ENCODE measurements at regions not wholly inside any gene's neighbourhood (a gene's known extent, or its start where the extent isn't known, plus 50 kb on each side); places are given as distances from the start of the nearest gene placed in this dataset.
"Not testable (repeated sequence)": the region's sequence is repeated elsewhere in the genome, so short reads cannot be mapped to it uniquely, and the experiment has no call there.

DNA sequence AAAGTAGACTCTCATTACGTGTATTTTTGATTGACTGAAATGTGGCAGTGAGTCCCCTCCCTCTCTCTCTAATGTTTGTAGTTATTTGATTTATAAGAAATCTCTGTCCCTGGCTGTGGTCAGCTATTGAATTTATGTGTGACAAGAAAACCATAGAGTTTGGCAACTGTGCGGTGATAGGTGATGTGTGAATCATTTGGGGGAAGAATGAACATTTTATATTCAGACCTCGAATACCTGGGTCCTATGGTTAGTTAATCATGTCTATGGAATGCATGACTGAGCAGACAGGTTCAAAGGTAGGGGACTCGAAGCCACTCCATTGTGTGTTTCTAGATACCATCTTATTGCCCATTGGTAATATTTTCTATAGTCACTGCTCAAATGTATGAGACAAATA, 712.1 kb downstream of the MECOM start:
- no peaks in the 10 kb centered on the region for H3K36me3 ChIP-seq (ENCODE audit: insufficient read depth, low read length)
- no peak overlapping the region for H3K9ac ChIP-seq (ENCODE audit: low read length)
- no peaks in the 10 kb centered on the region for H3K4me1 ChIP-seq (ENCODE audit: insufficient read depth, low read length)
- H3K9me3 ChIP-seq (ENCODE audit: low read length), result no peaks in the 10 kb centered on the region
- no peak overlapping the region for H3K4me3 ChIP-seq (ENCODE audit: low read depth in 1 of 2, low read length in 2 of 2)
- no peak overlapping the region for H3K27ac ChIP-seq (ENCODE audit: low read depth, low read length)
- no peaks in the 10 kb centered on the region for H3K27me3 ChIP-seq (ENCODE audit: control insufficient read depth in 1 of 2, insufficient read depth in 2 of 2, low read length in 2 of 2)

DNA sequence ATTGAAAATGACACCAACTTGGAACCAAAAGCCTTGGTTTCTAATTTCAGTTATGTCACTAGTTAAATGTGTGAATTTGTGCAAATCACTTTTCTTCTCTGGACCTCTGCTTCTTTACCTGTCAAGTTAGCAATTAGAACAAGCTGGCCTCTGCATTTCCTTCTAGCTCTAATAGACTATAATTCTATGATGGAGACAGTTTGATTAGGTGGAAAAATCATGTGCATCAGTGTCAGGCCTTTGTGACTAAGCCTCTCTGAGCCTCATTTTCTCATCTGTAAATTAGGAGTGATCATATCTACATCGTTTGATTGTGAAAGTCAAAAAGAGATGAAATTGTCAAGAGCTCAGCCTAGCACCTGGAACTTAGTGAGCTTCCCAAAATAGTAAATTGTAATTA, 712.9 kb downstream of the MECOM start:
- H3K27me3 ChIP-seq (ENCODE audit: control insufficient read depth in 1 of 2, insufficient read depth in 2 of 2, low read length in 2 of 2), result no peaks in the 10 kb centered on the region

GRCh38 chr3:168939651-168940238, 723.8 kb downstream of the MECOM start:
- Histone ChIP-seq H3K27ac (ENCODE audit: low read depth, low read length) (no peak overlapping the region), H3K9ac (ENCODE audit: low read length) (no peak overlapping the region), H3K4me3 (ENCODE audit: low read depth in 1 of 2, low read length in 2 of 2) (no peak overlapping the region), H3K9me3 (ENCODE audit: low read length) (no peaks in the 10 kb centered on the region), H3K4me1 (ENCODE audit: insufficient read depth, low read length) (no peaks in the 10 kb centered on the region), H3K36me3 (ENCODE audit: insufficient read depth, low read length) (no peaks in the 10 kb centered on the region), H3K27me3 (ENCODE audit: control insufficient read depth in 1 of 2, insufficient read depth in 2 of 2, low read length in 2 of 2) (no peaks in the 10 kb centered on the region)

More for the DNA sequence above, 712.9 kb downstream of the MECOM start:
- Histone ChIP-seq H3K4me1 (ENCODE audit: insufficient read depth, low read length) (no peaks in the 10 kb centered on the region), H3K27ac (ENCODE audit: low read depth, low read length) (no peak overlapping the region), H3K9me3 (ENCODE audit: low read length) (no peaks in the 10 kb centered on the region), H3K4me3 (ENCODE audit: low read depth in 1 of 2, low read length in 2 of 2) (no peak overlapping the region), H3K36me3 (ENCODE audit: insufficient read depth, low read length) (no peaks in the 10 kb centered on the region), H3K9ac (ENCODE audit: low read length) (no peak overlapping the region)

DNA sequence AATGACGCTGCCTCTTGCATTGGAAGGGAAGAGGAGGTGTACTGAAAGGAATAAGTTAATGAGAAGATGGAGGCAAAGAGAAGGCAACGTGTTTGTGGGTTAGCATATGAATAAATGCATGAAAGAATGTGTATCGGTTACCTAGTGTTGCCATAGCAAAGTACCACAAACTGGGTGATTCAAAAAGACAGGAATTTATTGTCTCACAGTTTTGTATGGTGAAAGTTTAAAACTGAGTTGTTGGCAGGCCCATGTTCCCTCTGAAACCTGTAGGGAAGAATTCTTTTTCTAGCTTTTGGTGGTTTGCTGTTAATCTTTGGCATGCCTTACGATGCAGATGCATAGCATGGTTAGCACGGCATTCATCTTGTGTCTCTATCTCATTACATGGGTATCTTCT, 729.9 kb downstream of the MECOM start:
- H3K4me3 ChIP-seq (ENCODE audit: low read depth in 1 of 2, low read length in 2 of 2), result no peak overlapping the region
- no peaks in the 10 kb centered on the region for H3K27me3 ChIP-seq (ENCODE audit: control insufficient read depth in 1 of 2, insufficient read depth in 2 of 2, low read length in 2 of 2)
- no peak overlapping the region for H3K9ac ChIP-seq (ENCODE audit: low read length)
- H3K4me1 ChIP-seq (ENCODE audit: insufficient read depth, low read length), result no peaks in the 10 kb centered on the region
- H3K27ac ChIP-seq (ENCODE audit: low read depth, low read length), result no peak overlapping the region
- no peaks in the 10 kb centered on the region for H3K36me3 ChIP-seq (ENCODE audit: insufficient read depth, low read length)
- no peaks in the 10 kb centered on the region for H3K9me3 ChIP-seq (ENCODE audit: low read length)

- H3K27ac ChIP-seq (ENCODE audit: low read depth, low read length); H3K9me3 ChIP-seq (ENCODE audit: low read length): not testable (repeated sequence)
Measured at GRCh38 chr3:168929997-168930396, 733.5 kb downstream of the MECOM start.

GRCh38 chr3:168926426-168926825, 737.1 kb downstream of the MECOM start:
- Histone ChIP-seq H3K4me3 (ENCODE audit: low read depth in 1 of 2, low read length in 2 of 2) (no peak overlapping the region), H3K27me3 (ENCODE audit: control insufficient read depth in 1 of 2, insufficient read depth in 2 of 2, low read length in 2 of 2) (no peaks in the 10 kb centered on the region), H3K27ac (ENCODE audit: low read depth, low read length) (no peak overlapping the region), H3K9ac (ENCODE audit: low read length) (no peak overlapping the region), H3K4me1 (ENCODE audit: insufficient read depth, low read length) (no peaks in the 10 kb centered on the region), H3K9me3 (ENCODE audit: low read length) (no peaks in the 10 kb centered on the region), H3K36me3 (ENCODE audit: insufficient read depth, low read length) (no peaks in the 10 kb centered on the region)

More at GRCh38 chr3:168929997-168930396, 733.5 kb downstream of the MECOM start:
- not testable (repeated sequence) for H3K4me1 ChIP-seq (ENCODE audit: insufficient read depth, low read length); H3K9ac ChIP-seq (ENCODE audit: low read length); H3K4me3 ChIP-seq (ENCODE audit: low read depth in 1 of 2, low read length in 2 of 2); H3K36me3 ChIP-seq (ENCODE audit: insufficient read depth, low read length); H3K27me3 ChIP-seq (ENCODE audit: control insufficient read depth in 1 of 2, insufficient read depth in 2 of 2, low read length in 2 of 2)

- no peak overlapping the region for H3K27ac ChIP-seq (ENCODE audit: low read depth, low read length)
- no peaks in the 10 kb centered on the region for H3K9me3 ChIP-seq (ENCODE audit: low read length)
- H3K4me1 ChIP-seq (ENCODE audit: insufficient read depth, low read length), result no peaks in the 10 kb centered on the region
Measured at GRCh38 chr3:168925568-168925967, 737.9 kb downstream of the MECOM start.

DNA sequence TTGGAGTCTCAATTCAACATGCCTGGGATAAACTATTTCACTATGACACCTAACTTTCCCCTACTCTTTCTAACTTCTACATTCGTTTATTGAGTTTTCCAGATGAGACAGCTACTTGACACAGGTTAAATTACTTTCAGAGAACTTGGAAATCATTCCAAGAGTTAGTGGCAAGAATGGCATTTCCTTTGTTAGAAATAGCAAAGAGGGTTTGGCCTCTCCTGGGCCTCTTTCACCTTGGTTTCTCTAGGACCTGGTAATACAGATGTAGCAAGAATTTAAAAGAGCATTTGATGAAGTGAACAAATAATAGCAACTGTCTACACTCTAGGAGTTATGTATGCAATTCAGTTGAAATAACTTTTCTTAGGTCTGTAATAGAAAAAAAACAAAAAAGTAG, 748.9 kb downstream of the MECOM start:
- Histone ChIP-seq H3K36me3 (ENCODE audit: insufficient read depth, low read length) (no peaks in the 10 kb centered on the region), H3K4me1 (ENCODE audit: insufficient read depth, low read length) (no peaks in the 10 kb centered on the region), H3K27me3 (ENCODE audit: control insufficient read depth in 1 of 2, insufficient read depth in 2 of 2, low read length in 2 of 2) (no peaks in the 10 kb centered on the region), H3K4me3 (ENCODE audit: low read depth in 1 of 2, low read length in 2 of 2) (no peak overlapping the region), H3K9ac (ENCODE audit: low read length) (no peak overlapping the region), H3K27ac (ENCODE audit: low read depth, low read length) (no peak overlapping the region), H3K9me3 (ENCODE audit: low read length) (no peaks in the 10 kb centered on the region)

More at GRCh38 chr3:168925568-168925967, 737.9 kb downstream of the MECOM start:
- no peaks in the 10 kb centered on the region for H3K27me3 ChIP-seq (ENCODE audit: control insufficient read depth in 1 of 2, insufficient read depth in 2 of 2, low read length in 2 of 2)
- H3K9ac ChIP-seq (ENCODE audit: low read length), result no peak overlapping the region
- H3K36me3 ChIP-seq (ENCODE audit: insufficient read depth, low read length), result no peaks in the 10 kb centered on the region
- H3K4me3 ChIP-seq (ENCODE audit: low read depth in 1 of 2, low read length in 2 of 2), result no peak overlapping the region

GRCh38 chr3:168909260-168909659, 754.3 kb downstream of the MECOM start:
- Histone ChIP-seq H3K36me3 (ENCODE audit: insufficient read depth, low read length) (no peaks in the 10 kb centered on the region), H3K27ac (ENCODE audit: low read depth, low read length) (no peak overlapping the region), H3K4me3 (ENCODE audit: low read depth in 1 of 2, low read length in 2 of 2) (no peak overlapping the region), H3K4me1 (ENCODE audit: insufficient read depth, low read length) (no peaks in the 10 kb centered on the region), H3K9me3 (ENCODE audit: low read length) (no peaks in the 10 kb centered on the region), H3K9ac (ENCODE audit: low read length) (no peak overlapping the region), H3K27me3 (ENCODE audit: control insufficient read depth in 1 of 2, insufficient read depth in 2 of 2, low read length in 2 of 2) (no peaks in the 10 kb centered on the region)

DNA sequence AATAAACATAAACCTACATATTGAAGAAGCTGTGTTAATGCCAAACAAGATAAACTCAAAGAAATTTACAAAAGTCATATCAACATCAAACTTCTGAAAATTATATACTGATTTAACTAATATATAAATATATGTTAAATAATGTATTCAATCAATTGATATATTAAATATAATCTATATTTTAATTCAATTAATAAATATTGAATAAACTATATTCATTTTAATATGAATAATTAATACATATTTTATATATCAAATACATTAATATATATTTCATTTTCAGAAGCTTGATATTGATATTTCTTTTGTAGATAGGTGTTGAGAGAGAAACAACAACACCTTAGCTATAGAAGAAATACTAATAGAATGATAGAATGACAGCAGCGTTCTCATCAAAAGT, 768.1 kb downstream of the MECOM start:
- no peak overlapping the region for H3K4me3 ChIP-seq (ENCODE audit: low read depth in 1 of 2, low read length in 2 of 2)
- H3K9ac ChIP-seq (ENCODE audit: low read length), result no peak overlapping the region
- H3K36me3 ChIP-seq (ENCODE audit: insufficient read depth, low read length), result no peaks in the 10 kb centered on the region
- no peak overlapping the region for H3K27ac ChIP-seq (ENCODE audit: low read depth, low read length)
- H3K4me1 ChIP-seq (ENCODE audit: insufficient read depth, low read length), result no peaks in the 10 kb centered on the region
- no peaks in the 10 kb centered on the region for H3K27me3 ChIP-seq (ENCODE audit: control insufficient read depth in 1 of 2, insufficient read depth in 2 of 2, low read length in 2 of 2)
- no peaks in the 10 kb centered on the region for H3K9me3 ChIP-seq (ENCODE audit: low read length)

- no peaks in the 10 kb centered on the region for H3K4me1 ChIP-seq (ENCODE audit: insufficient read depth, low read length)
- H3K36me3 ChIP-seq (ENCODE audit: insufficient read depth, low read length), result no peaks in the 10 kb centered on the region
- no peak overlapping the region for H3K27ac ChIP-seq (ENCODE audit: low read depth, low read length)
- no peak overlapping the region for H3K4me3 ChIP-seq (ENCODE audit: low read depth in 1 of 2, low read length in 2 of 2)
- H3K27me3 ChIP-seq (ENCODE audit: control insufficient read depth in 1 of 2, insufficient read depth in 2 of 2, low read length in 2 of 2), result no peaks in the 10 kb centered on the region
- no peaks in the 10 kb centered on the region for H3K9me3 ChIP-seq (ENCODE audit: low read length)
- H3K9ac ChIP-seq (ENCODE audit: low read length), result no peak overlapping the region
Measured at GRCh38 chr3:168894214-168894613, 769.3 kb downstream of the MECOM start.

- Histone ChIP-seq H3K36me3 (ENCODE audit: insufficient read depth, low read length) (no peaks in the 10 kb centered on the region), H3K9me3 (ENCODE audit: low read length) (no peaks in the 10 kb centered on the region), H3K27me3 (ENCODE audit: control insufficient read depth in 1 of 2, insufficient read depth in 2 of 2, low read length in 2 of 2) (no peaks in the 10 kb centered on the region), H3K9ac (ENCODE audit: low read length) (no peak overlapping the region), H3K4me1 (ENCODE audit: insufficient read depth, low read length) (no peaks in the 10 kb centered on the region), H3K27ac (ENCODE audit: low read depth, low read length) (no peak overlapping the region), H3K4me3 (ENCODE audit: low read depth in 1 of 2, low read length in 2 of 2) (no peak overlapping the region)
Measured at GRCh38 chr3:168889666-168890065, 773.8 kb downstream of the MECOM start.
